ENCODE measurements at regions not wholly inside any gene's neighbourhood (a gene's known extent, or its start where the extent isn't known, plus 50 kb on each side); places are given as distances from the start of the nearest gene placed in this dataset.

DNA sequence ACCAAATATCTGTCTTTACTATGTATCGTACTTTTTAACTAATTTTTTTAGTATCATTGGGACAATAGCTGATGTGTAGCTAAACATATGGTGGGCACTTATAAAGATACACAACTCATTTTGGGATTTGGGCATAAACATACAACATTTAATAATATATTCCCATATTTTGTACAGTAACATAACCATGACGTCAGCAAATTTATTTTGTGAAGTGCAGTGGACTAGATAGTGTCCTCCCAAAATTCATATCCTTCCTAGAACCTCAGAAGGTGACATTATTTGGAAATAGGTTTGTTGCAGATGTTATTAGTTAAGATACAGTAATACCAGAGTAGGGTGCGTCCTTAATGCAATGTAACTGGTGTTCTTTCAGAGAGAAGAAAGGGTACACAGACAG, 356.7 kb downstream of the CDH7 start:
- TF ChIP-seq, protein P1, sequence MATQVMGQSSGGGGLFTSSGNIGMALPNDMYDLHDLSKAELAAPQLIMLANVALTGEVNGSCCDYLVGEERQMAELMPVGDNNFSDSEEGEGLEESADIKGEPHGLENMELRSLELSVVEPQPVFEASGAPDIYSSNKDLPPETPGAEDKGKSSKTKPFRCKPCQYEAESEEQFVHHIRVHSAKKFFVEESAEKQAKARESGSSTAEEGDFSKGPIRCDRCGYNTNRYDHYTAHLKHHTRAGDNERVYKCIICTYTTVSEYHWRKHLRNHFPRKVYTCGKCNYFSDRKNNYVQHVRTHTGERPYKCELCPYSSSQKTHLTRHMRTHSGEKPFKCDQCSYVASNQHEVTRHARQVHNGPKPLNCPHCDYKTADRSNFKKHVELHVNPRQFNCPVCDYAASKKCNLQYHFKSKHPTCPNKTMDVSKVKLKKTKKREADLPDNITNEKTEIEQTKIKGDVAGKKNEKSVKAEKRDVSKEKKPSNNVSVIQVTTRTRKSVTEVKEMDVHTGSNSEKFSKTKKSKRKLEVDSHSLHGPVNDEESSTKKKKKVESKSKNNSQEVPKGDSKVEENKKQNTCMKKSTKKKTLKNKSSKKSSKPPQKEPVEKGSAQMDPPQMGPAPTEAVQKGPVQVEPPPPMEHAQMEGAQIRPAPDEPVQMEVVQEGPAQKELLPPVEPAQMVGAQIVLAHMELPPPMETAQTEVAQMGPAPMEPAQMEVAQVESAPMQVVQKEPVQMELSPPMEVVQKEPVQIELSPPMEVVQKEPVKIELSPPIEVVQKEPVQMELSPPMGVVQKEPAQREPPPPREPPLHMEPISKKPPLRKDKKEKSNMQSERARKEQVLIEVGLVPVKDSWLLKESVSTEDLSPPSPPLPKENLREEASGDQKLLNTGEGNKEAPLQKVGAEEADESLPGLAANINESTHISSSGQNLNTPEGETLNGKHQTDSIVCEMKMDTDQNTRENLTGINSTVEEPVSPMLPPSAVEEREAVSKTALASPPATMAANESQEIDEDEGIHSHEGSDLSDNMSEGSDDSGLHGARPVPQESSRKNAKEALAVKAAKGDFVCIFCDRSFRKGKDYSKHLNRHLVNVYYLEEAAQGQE (IDR thresholded peaks at IDR 0.05; ENCODE audit: insufficient replicate concordance, low read depth): no peak
- TF ChIP-seq POLR2AphosphoS5 (IDR thresholded peaks at IDR 0.05; ENCODE audit: low read depth) (no peak), GABPA (IDR thresholded peaks at IDR 0.05; ENCODE audit: low read depth) (no peak)
- TF ChIP-seq, protein P2, sequence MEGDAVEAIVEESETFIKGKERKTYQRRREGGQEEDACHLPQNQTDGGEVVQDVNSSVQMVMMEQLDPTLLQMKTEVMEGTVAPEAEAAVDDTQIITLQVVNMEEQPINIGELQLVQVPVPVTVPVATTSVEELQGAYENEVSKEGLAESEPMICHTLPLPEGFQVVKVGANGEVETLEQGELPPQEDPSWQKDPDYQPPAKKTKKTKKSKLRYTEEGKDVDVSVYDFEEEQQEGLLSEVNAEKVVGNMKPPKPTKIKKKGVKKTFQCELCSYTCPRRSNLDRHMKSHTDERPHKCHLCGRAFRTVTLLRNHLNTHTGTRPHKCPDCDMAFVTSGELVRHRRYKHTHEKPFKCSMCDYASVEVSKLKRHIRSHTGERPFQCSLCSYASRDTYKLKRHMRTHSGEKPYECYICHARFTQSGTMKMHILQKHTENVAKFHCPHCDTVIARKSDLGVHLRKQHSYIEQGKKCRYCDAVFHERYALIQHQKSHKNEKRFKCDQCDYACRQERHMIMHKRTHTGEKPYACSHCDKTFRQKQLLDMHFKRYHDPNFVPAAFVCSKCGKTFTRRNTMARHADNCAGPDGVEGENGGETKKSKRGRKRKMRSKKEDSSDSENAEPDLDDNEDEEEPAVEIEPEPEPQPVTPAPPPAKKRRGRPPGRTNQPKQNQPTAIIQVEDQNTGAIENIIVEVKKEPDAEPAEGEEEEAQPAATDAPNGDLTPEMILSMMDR (IDR thresholded peaks at IDR 0.05; ENCODE audit: insufficient read depth, low read length): no peak
- no peaks in the 10 kb centered on the region for H3K27me3 ChIP-seq (ENCODE audit: insufficient read depth, poor library complexity, severe bottlenecking)
- H3K27ac ChIP-seq (replicated peaks): no peak overlapping the region
- no peak overlapping the region for H3K4me3 ChIP-seq (replicated peaks; ENCODE audit: insufficient read depth, low read length)
- DNase-seq (ENCODE audit: low read depth in 1 of 2, low spot score in 1 of 2): no peak

DNA sequence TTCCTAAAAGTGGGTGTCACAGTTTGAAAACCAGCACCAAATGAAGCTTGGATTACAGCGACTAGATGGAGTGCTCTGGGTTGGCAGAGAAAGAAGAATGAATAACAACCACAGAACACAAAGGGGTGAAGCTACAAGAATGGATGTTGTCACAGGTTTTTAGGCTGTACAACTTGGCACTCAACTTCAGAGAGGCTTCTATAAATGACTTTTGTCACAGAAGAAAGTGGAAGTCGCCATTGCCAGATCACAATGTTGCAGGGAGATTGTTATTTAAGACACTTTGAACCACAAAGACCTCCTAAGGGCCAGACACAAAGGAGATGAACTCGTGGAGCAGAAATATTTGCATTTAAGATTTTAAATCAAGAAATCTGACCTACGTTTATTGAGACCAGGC, 354.2 kb downstream of the CDH7 start:
- Histone ChIP-seq H3K4me3 (replicated peaks; ENCODE audit: insufficient read depth, low read length) (no peak overlapping the region), H3K27me3 (ENCODE audit: insufficient read depth, poor library complexity, severe bottlenecking) (no peaks in the 10 kb centered on the region)
- DNase-seq (ENCODE audit: low read depth in 1 of 2, low spot score in 1 of 2): no peak

DNA sequence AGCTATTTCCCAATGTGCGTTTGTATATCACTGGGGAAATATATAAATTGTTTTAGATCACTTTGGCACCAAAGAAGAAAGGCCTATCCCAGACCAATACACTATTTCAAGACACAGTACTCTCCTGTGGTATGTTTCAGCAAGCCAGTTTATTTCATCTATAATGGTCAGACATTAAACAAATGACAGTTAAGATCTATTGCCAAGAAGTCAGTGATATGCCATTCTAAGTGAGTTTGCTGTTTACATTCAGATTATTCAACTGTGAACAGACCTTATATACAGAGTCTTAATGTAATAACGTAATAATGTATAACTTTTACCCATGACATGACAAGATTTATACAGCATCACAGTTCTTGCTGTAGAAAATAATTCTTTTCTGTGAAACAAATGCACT, 352.7 kb downstream of the CDH7 start:
- Histone ChIP-seq H3K4me3 (replicated peaks; ENCODE audit: insufficient read depth, low read length) (no peak overlapping the region), H3K27me3 (ENCODE audit: insufficient read depth, poor library complexity, severe bottlenecking) (no peaks in the 10 kb centered on the region), H3K27ac (replicated peaks) (no peak overlapping the region)
- DNase-seq (ENCODE audit: low read depth in 1 of 2, low spot score in 1 of 2): no peak
- no peak for TF ChIP-seq POLR2AphosphoS5 (IDR thresholded peaks at IDR 0.05; ENCODE audit: low read depth)
- TF ChIP-seq, protein P2 (IDR thresholded peaks at IDR 0.05; ENCODE audit: insufficient read depth, low read length): no peak
- no peak for TF ChIP-seq SPI1 (IDR thresholded peaks at IDR 0.05; ENCODE audit: borderline replicate concordance, low read depth)
- no peak for TF ChIP-seq GABPA (IDR thresholded peaks at IDR 0.05; ENCODE audit: low read depth)
- TF ChIP-seq, protein P1 (IDR thresholded peaks at IDR 0.05; ENCODE audit: insufficient replicate concordance, low read depth): no peak

More for the DNA sequence above, 354.2 kb downstream of the CDH7 start:
- H3K27ac ChIP-seq (replicated peaks): no peak overlapping the region
- TF ChIP-seq POLR2AphosphoS5 (IDR thresholded peaks at IDR 0.05; ENCODE audit: low read depth) (no peak), GABPA (IDR thresholded peaks at IDR 0.05; ENCODE audit: low read depth) (no peak), SPI1 (IDR thresholded peaks at IDR 0.05; ENCODE audit: borderline replicate concordance, low read depth) (no peak)
- TF ChIP-seq, protein P2 (IDR thresholded peaks at IDR 0.05; ENCODE audit: insufficient read depth, low read length): no peak
- TF ChIP-seq, protein P1 (IDR thresholded peaks at IDR 0.05; ENCODE audit: insufficient replicate concordance, low read depth): no peak

Measured in HL-60 (cell line).